ENCODE measurements at regions not wholly inside any gene's neighbourhood (a gene's known extent, or its start where the extent isn't known, plus 50 kb on each side); places are given as distances from the start of the nearest gene placed in this dataset.

DNA sequence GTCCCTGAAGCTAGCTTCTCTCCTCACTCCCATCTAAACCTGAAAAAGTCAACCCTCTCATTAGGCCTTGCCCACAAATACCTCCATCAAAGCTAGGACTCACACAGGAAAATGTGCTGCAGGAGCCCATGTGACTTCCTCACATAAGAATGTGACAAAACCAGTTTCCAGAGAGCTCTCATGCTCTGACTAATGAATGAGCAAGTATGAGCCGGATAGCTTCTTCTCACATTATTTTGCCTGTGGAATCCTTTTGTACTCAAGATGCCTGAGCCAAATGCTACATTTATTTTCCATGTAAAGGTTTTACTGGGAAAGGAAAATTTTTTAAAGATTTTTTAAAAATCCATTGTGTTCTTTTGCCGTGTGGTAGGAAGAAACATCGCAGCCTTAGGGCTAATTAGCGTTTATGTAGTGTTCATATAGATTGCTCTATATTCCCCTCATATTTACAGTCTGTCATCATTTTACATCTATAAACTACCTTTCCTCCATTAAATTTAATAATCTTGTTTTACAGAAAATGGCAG lies 68.6 kb upstream of the CCN6 start:
- DNase-seq (ENCODE audit: low read depth in 3 of 3) = peak in 2 of 3 experiments; percentile 22 to 27

- DNase-seq (ENCODE audit: low read depth in 3 of 3) = no peak
Observed at GRCh38 chr6:111986651-111987050, 67.3 kb upstream of the CCN6 start.

DNA sequence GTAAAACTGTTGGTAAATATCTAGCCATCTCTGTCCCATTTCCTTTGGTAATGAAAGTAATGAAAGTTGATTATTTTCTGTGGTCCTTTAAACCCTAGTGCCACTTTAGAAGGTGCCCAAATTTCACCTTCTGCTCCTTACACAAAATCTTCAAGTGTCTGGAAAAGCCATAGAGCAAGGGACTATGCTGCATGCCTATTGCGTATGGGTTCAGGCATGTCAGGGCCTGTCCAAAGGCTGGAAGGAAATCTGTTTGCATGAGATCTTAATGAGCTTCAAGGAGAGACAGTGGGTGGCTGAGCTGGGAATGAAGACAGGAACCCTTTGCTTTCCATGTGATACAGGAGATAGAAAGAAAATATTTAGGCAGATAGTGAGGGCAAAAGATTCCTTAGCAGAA lies 66.6 kb upstream of the CCN6 start:
- DNase-seq (ENCODE audit: low read depth in 3 of 3) = no peak

- no peak for DNase-seq (ENCODE audit: low read depth in 3 of 3)
Observed at GRCh38 chr6:111988926-111989325, 65.0 kb upstream of the CCN6 start.

GRCh38 chr6:111989743-111990142 lies 64.2 kb upstream of the CCN6 start:
- no peak for DNase-seq (ENCODE audit: low read depth in 3 of 3)

DNA sequence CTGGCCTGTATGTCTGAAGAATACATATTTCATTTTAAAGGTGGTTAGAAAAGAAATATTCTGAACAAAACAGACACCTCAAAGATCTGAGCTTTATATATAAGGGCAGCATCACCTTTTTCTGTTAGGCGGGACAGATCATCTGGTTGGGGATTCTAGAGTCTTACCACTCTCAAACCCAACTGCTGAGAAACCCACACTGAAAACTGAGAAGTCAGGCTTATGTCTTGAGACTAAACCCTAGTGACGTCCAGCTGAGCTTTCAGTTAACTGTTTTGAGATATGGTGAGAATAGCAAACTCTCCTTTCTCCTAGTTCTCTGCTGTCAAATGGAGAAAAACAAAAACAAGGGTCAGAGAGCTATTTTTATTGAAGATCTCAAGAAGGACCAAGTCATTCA lies 63.7 kb upstream of the CCN6 start:
- DNase-seq (ENCODE audit: low read depth in 3 of 3) = no peak

- DNase-seq (ENCODE audit: low read depth in 3 of 3) = peak in 2 of 3 experiments; percentile 19 to 32
Observed at GRCh38 chr6:111992851-111993250, 61.1 kb upstream of the CCN6 start.

- DNase-seq (ENCODE audit: low read depth in 3 of 3) = no peak
Observed at GRCh38 chr6:111993342-111993741, 60.6 kb upstream of the CCN6 start.

DNA sequence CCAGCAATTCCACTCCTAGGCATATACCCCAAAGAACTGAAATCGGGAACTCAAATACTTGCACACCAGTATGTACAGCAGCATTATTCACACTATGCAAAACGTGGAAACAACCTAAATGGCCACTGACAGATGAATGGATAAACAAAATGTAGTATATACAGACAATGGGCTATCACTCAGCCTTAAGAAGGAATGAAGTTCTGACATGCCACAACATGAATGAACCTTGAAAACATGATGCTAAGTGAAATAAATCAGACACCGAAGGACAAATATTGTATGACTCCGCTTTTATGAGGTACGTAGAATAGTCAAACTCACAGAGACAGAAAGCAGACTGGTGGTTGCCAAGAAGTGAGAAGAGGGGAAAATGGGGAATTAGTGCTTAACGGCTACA lies 59.1 kb upstream of the CCN6 start:
- DNase-seq (ENCODE audit: low read depth in 3 of 3) = no peak

- DNase-seq (ENCODE audit: low read depth in 3 of 3) = no peak
Observed at GRCh38 chr6:111995404-111995803, 58.5 kb upstream of the CCN6 start.

- DNase-seq (ENCODE audit: low read depth in 3 of 3) = no peak
Observed at GRCh38 chr6:111996144-111996865, 57.6 kb upstream of the CCN6 start.

DNA sequence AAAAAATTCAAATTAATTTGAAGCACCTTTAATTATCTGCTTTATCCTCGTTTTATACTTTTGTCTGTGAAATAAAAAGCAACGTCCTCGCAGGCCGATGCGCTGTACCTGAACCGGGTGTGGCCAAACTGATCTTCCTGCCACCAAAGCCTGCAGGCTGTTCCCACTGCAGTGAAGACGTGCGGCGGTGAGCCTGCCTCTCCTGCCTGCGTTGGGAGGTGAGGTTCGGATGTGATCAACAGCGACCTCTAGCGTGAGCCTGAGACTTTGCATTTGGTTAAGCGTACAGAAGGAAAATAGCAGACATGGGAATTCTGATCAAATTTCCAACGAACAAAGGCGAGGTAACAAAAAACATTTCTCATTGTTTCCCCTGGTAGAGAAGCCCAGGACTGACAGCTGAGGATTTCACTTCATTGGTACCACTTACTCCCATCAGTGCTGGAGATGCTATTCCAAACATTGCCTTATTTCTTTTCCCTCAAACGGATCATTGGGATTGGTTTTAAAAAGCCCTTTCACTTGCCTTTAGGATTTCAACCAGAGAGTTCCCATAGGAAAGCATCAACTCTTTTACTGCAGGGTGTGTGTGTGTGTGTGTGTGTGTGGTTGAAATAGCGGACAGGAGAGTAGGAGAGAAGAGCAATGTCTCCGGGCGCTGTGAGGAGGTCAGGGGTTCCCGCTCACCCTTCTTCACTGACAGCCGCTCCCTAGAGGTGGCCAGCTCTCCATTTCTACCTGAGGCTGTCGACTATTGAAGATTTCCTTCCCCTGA lies 56.6 kb upstream of the CCN6 start:
- DNase-seq (ENCODE audit: low read depth in 3 of 3) = peak; percentile 57 to 79 (median 66)

GRCh38 chr6:111997853-111998208 lies 56.1 kb upstream of the CCN6 start:
- no peak for DNase-seq (ENCODE audit: low read depth in 3 of 3)

DNA sequence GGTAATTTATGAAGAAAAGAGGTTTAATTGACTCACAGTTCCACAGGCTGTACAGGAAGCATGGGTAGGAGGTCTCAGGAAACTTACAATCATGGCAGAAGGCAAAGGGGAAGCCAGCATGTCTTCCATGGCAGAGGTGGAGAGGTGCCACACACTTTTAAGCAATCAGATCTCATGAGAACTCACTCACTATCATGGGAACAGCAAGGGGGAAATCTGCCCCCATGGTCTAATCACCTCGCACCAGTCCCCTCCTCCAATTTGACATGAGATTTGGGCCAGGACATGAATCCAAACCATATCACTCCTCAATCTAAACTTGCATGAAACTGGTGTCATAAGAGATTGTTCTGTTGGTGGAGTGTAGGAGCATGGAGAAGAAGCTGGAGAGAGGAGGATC lies 51.6 kb upstream of the CCN6 start:
- DNase-seq (ENCODE audit: low read depth in 3 of 3) = no peak

All from stimulated activated CD4-positive, alpha-beta T cell treated with anti-CD3 and anti-CD28 coated beads, TNF-alpha, amount 100 ng/mL, for 24 hours (primary cell).